ENCODE measurements at regions not wholly inside any gene's neighbourhood (a gene's known extent, or its start where the extent isn't known, plus 50 kb on each side); places are given as distances from the start of the nearest gene placed in this dataset.

DNA sequence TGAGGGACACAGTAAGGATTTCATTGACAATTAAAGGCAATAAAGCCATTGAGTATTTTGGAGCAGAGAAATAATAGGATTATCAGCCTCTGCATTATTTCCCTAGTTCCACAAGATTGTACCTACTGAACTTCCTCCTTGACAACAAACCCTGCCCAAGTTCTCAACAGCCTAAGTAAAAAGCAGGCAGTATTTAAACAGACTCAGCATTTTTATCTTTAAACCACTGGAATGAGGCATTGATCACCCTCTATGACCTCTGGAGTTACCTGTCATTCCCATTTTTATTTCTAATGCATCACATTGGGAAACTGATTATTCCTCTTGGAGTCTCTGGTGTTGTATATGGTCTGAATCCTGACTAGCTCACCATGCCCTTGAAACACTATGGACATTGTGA is 570.6 kb upstream of the STXBP6 start:
- TF ChIP-seq, protein P1, sequence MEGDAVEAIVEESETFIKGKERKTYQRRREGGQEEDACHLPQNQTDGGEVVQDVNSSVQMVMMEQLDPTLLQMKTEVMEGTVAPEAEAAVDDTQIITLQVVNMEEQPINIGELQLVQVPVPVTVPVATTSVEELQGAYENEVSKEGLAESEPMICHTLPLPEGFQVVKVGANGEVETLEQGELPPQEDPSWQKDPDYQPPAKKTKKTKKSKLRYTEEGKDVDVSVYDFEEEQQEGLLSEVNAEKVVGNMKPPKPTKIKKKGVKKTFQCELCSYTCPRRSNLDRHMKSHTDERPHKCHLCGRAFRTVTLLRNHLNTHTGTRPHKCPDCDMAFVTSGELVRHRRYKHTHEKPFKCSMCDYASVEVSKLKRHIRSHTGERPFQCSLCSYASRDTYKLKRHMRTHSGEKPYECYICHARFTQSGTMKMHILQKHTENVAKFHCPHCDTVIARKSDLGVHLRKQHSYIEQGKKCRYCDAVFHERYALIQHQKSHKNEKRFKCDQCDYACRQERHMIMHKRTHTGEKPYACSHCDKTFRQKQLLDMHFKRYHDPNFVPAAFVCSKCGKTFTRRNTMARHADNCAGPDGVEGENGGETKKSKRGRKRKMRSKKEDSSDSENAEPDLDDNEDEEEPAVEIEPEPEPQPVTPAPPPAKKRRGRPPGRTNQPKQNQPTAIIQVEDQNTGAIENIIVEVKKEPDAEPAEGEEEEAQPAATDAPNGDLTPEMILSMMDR (IDR thresholded peaks at IDR 0.05; ENCODE audit: low read length, missing control alignments): no peak

DNA sequence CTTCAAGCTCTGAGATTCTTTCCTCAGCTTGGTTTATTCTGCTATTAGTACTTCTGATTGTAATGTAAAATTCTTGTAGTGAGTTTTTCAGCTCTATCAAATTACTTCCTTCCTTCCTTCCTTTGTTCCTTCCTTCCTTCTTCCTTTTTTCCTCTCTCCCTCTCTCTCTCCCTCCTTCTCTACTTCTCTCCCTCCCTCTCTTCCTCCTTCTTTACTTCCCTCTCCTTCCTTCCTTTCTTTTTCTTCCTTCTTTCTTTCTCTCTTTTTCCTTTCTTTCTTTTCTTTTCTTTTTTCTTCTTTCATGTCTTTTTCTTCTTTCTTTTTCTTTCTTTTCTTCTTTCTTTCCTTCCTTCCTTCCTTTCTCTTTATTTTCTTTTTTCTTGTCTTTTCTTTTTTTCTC is 565.2 kb upstream of the STXBP6 start:
- H3K4me3 ChIP-seq (replicated peaks; ENCODE audit: low read depth, low read length): no peak overlapping the region
- TF ChIP-seq, protein P1 (IDR thresholded peaks at IDR 0.05; ENCODE audit: low read length, missing control alignments): no peak
- no peak for DNase-seq (ENCODE audit: low read depth)

More for the DNA sequence above, 570.6 kb upstream of the STXBP6 start:
- no peak overlapping the region for H3K4me3 ChIP-seq (replicated peaks; ENCODE audit: low read depth, low read length)
- no peak for DNase-seq (ENCODE audit: low read depth)

DNA sequence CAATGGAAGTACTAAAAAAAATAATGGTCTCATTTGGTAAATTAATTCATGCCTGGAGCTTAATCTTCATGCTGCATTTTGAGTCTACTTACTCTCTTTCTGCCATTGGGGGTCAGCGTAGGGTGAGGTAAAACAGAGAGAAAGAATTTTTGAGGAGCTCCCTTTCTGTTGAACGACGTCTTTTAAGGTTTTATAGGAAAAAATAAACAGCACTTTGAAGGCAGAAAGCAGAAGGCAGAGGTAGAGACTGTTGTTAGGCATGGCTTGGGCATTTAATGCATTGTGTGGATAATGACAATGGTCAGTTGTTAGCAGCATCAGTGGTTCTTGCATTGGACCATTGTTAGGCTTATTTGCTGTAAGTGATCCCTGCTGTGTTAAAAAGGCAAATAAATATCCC is 557.2 kb upstream of the STXBP6 start:
- no peak for DNase-seq (ENCODE audit: low read depth)
- TF ChIP-seq, protein P1 (IDR thresholded peaks at IDR 0.05; ENCODE audit: low read length, missing control alignments): no peak
- no peak overlapping the region for H3K4me3 ChIP-seq (replicated peaks; ENCODE audit: low read depth, low read length)

DNA sequence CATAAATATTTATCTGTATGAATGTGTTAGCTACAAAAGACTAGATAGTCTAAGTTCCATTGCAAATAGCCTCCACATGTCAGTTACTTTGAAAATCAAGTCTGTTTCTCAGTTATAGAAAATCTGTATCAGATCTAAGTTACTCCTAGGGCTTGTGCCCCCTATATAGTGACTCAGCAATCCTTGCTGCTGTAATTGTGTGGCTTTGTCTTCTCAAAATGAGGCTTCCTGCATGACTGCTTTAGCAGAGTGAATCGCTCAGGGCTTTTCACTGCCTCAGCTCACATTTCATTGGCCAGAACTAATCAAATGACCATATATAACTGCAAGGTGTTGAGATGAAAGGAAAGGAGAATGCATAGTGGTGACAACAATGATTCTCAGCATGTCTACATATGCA is 552.2 kb upstream of the STXBP6 start:
- TF ChIP-seq, protein P1 (IDR thresholded peaks at IDR 0.05; ENCODE audit: low read length, missing control alignments): no peak
- no peak overlapping the region for H3K4me3 ChIP-seq (replicated peaks; ENCODE audit: low read depth, low read length)
- DNase-seq (ENCODE audit: low read depth): no peak

DNA sequence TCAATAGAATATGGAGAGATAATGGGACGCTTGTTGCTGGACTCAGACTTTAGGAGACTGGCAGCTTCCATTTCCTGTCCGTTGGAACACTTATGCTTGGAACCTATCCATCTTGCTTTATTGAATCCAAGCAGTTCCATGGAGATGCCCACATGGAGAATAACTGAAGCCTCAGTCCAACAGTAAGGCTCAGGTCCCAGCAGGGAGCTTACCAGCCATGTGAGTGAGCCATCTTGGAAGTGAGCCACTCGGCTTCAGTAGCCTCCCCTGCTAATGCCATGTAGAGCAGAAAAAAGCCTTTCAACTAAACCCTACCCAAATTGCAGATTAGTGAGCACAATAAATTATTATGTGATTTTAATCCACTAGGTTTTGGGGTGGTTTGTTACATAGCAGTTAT is 538.8 kb upstream of the STXBP6 start:
- no peak for DNase-seq (ENCODE audit: low read depth)
- H3K4me3 ChIP-seq (replicated peaks; ENCODE audit: low read depth, low read length): no peak overlapping the region
- TF ChIP-seq, protein P1 (IDR thresholded peaks at IDR 0.05; ENCODE audit: low read length, missing control alignments): no peak

DNA sequence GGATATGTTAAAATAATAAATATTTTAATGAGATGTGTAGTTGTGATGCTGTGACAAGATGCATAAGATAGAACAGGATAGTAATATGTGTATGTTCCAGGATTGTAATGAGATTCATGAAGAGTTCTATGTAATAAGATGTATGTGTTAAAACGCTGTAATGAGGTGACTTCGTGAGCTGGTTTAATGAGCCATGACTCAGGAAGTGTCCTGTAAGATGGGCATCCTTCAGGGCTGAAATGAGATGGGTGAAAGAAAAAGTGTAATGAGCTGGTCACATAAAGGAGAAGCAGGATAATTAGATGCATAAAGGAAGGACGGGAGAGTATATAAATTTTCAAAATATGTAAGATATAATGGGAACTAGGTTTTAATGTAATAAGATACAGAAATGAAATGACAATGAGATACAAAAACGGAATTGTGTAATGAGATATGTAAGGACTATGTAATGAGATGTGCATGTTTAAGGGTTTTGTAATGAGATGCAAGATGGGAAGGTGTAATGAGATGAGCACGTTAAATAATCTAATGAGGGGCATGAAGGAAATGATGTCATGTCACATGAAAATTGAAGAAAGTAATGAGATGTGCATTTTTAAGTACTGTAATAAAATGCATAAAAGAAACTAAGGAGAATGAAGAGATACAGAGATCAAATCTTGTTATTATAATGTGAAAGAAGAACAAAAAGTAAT is 524.8 kb upstream of the STXBP6 start:
- no peak overlapping the region for H3K4me3 ChIP-seq (replicated peaks; ENCODE audit: low read depth, low read length)
- TF ChIP-seq, protein P1 (IDR thresholded peaks at IDR 0.05; ENCODE audit: low read length, missing control alignments): no peak
- DNase-seq (ENCODE audit: low read depth): no peak

DNA sequence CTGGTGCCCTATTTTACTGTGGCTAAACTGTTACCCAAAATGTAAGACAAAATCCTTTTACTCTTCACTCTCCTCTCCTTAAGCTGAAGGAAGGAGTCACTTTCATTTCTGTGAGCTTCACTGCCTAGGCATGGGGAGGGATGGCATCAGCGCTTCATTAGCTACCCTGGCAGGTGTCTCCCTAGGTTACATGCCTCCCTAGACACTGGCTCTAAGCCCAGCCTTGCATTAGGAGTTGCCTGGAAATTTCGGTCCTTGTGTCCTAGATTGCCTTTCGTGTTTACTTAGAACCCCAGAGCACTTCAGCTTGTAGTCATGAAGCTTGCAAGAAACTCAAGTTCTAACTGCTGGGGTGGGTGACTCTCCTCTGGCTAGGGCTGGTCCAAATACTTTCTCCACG is 520.5 kb upstream of the STXBP6 start:
- no peak for DNase-seq (ENCODE audit: low read depth)
- no peak overlapping the region for H3K4me3 ChIP-seq (replicated peaks; ENCODE audit: low read depth, low read length)
- TF ChIP-seq, protein P1 (IDR thresholded peaks at IDR 0.05; ENCODE audit: low read length, missing control alignments): no peak

Data from fibroblast of pulmonary artery (primary cell).